Muscle layer of duodenum (tissue), 2 donors: ENCODE measurements at regions not wholly inside any gene's neighbourhood (a gene's known extent, or its start where the extent isn't known, plus 50 kb on each side); places are given as distances from the start of the nearest gene placed in this dataset.

Experiments used
- H3K27ac ChIP-seq: one replicate; pipeline ENCODE4 v1.7.0; 2013; ENCODE audit warnings: mild to moderate bottlenecking, low read length
- H3K27me3 ChIP-seq: one replicate; pipeline ENCODE4 v1.7.0; 2013; ENCODE audit warnings: low read depth, mild to moderate bottlenecking, control low read depth, low read length
- H3K36me3 ChIP-seq, 2 donors: one replicate each; pipeline ENCODE4 v1.7.0; 2013; ENCODE audit warnings: low read length in 2 of 2, control low read depth in 1 of 2, mild to moderate bottlenecking in 1 of 2; ENCODE audit not compliant: insufficient read depth in 2 of 2, control insufficient read depth in 1 of 2
- H3K4me1 ChIP-seq, 2 donors: one replicate each; pipeline ENCODE4 v1.7.0; 2013; ENCODE audit warnings: low read length in 2 of 2, mild to moderate bottlenecking in 2 of 2, control low read depth in 1 of 2, moderate library complexity in 1 of 2; ENCODE audit not compliant: insufficient read depth in 2 of 2, control insufficient read depth in 1 of 2
- H3K4me3 ChIP-seq, 2 donors: one replicate each; pipeline ENCODE4 v1.7.0; 2013; ENCODE audit warnings: low read length in 2 of 2, low read depth in 1 of 2, mild to moderate bottlenecking in 1 of 2
- H3K9me3 ChIP-seq, 2 donors: one replicate each; pipeline ENCODE4 v1.7.0; 2013; ENCODE audit warnings: low read length in 2 of 2, control low read depth in 1 of 2, mild to moderate bottlenecking in 1 of 2; ENCODE audit not compliant: control insufficient read depth in 1 of 2
- donor health status: healthy.

DNA sequence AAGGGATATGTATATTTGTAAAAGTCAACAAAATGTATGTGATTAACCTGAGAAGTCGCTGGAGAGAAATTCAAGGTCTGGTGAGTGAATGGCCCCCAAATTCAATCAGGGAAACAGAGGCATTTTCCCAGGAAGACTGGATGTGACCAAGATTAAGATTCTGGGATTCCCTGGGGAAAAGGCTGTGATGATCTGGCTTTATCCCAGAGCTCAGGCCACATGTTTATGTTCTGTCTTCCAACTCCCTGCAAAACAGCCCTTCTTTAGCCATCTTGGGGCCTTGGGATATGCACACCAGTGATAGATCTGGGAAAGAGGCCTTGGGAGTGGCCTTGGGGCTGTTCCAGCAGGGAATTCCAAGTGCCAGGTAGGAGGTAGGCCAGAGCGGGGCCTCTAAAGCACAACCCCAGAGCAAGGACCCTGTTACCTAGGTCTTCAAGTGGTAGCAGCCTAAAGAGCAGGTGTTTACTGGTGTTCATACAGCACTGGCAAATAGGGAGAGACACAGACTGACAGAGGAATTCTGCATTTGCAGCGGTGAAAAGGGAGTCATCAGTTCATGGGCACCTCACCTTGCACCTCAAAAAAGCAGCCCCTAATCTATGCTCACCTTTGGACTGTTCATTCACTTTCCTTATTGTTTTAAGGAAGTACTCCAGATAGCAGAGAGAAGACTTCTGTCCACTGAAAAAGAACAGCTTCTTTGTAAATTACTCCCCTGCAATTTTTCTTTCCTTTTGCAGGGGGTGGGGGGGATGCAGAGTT lies 312.4 kb downstream of the BUD13 start:
- Histone ChIP-seq H3K4me1 (peaks cover 3 to 11% of the 10 kb centered on the region in 2 donors), H3K27ac (peak overlapping the region; percentile 14), H3K27me3 (no peaks in the 10 kb centered on the region), H3K9me3 (no peaks in the 10 kb centered on the region), H3K36me3 (no peaks in the 10 kb centered on the region), H3K4me3 (no peak overlapping the region)

DNA sequence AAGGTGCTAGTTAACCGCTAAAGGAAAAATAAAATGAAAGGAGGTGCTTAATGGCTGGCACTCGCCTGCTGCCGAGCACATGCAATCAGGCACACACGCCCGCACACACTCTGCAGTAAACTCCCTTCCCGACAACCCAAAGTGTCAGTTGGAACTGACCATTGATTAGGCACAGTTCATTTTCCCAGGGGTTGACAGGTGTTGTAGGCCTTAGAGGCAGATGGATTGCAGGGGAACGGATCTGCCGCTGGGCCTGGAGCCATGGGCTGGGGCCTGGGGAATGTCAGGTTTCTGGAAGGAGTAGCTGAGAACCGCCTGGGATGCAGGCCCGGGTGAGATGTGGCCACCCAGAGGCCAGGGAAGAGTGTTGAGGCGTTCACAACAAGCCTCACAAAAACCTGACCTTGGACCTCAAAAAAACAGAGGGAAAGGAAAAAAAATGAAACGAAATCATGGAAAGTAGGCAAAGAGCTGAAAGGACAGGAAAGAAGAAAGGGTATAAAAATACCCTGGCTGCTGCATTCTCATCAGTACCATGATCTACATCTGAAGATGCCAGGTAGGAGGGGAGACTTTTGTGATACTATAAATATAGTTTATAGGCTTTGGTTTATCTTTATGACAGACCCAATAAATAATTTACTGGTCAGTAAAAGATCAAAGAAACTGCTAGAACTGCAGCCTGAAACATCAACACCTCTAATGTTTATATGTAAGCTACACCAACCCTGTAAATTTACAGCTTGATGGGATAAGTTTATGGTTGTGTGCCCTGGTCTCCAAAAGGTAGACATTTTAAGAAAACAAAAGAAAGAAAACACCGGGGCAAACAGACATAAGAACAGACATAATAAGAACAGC lies 313.4 kb downstream of the BUD13 start:
- H3K27ac ChIP-seq, result no peak overlapping the region
- H3K36me3 ChIP-seq, result no peaks in the 10 kb centered on the region
- peaks cover 3 to 11% of the 10 kb centered on the region in 2 donors for H3K4me1 ChIP-seq
- no peaks in the 10 kb centered on the region for H3K9me3 ChIP-seq
- H3K27me3 ChIP-seq, result no peaks in the 10 kb centered on the region
- H3K4me3 ChIP-seq, result no peak overlapping the region

DNA sequence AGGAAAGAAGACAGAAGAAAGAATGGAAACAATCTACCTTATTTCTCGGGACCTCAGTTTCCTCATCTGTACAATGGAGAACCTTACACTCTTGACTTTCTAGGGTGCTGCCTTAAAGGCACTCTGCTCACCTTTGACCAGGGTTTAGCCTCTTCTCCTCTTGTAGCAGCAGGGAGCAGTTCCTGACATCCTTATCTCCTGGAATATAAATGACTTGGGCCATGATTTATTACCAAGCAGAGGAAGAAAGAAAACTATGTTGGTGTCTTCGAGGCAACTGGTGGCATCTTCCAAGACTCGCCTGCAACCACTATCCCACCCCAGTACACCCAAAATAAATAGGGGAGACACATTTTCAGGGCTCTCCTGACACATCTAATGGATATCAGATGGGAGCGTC lies 314.2 kb downstream of the BUD13 start:
- H3K27ac ChIP-seq, result no peak overlapping the region
- no peak overlapping the region for H3K4me3 ChIP-seq
- no peaks in the 10 kb centered on the region for H3K27me3 ChIP-seq
- H3K4me1 ChIP-seq, result peaks cover 3 to 11% of the 10 kb centered on the region in 2 donors
- H3K36me3 ChIP-seq, result no peaks in the 10 kb centered on the region
- H3K9me3 ChIP-seq, result no peaks in the 10 kb centered on the region

- no peaks in the 10 kb centered on the region for H3K9me3 ChIP-seq
- H3K4me3 ChIP-seq, result no peak overlapping the region
- no peak overlapping the region for H3K27ac ChIP-seq
- H3K36me3 ChIP-seq, result no peaks in the 10 kb centered on the region
- peaks cover 3 to 11% of the 10 kb centered on the region in 2 donors for H3K4me1 ChIP-seq
- H3K27me3 ChIP-seq, result no peaks in the 10 kb centered on the region
Measured at GRCh38 chr11:116457336-116458007, 315.3 kb downstream of the BUD13 start.

DNA sequence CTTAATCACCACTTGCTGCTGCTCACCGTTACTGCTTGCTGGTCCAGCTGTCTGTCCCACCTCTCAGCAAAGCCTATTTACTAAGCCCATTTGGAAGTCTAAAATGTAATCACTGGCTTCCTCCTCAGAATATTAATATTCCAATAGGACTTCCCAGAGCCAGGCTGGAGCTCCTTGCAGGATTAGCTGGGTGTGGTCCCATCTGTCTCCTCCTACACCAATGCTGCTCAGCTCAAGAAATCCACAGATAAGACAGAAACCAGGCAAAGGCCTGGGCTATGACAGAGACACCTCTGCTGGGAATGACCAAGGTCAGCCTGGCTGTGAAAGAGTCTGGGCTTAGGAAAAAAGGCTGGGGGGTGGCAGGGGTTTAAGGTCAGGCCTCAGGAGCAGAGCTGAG lies 317.8 kb downstream of the BUD13 start:
- Histone ChIP-seq H3K27ac (no peak overlapping the region), H3K27me3 (no peaks in the 10 kb centered on the region), H3K36me3 (no peaks in the 10 kb centered on the region), H3K4me1 (peaks cover 0 to 10% of the 10 kb centered on the region in 2 donors), H3K9me3 (peaks cover 5 to 6% of the 10 kb centered on the region in 2 donors), H3K4me3 (no peak overlapping the region)

DNA sequence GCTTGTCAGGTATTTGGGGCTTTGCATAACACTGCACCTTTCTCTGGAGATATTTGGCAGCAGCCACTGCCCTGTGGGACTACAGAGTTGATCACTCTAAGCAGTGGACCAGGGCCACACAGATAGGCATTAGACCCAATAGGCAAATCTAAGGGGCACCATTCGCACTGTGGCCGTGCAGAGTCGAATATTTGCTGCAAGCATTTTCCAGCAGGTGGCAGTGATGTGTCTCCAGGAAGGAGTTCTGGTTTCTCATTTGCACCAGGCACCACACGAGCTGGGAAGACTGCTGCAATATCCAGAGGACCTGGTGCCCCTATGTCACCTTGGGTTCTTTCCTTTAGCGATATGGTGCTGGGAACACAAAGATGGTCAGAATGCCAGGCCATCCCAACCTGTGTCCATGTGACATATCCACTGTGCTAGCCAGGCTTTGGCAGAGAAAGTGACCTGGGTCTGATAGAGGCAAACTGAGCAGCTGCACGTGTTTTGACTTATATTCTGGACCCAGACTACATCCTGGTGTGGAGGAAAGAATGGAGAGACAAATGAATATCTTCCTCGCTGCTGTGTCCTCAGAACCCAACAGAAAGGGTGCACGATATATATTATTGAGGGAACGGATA lies 318.7 kb downstream of the BUD13 start:
- Histone ChIP-seq H3K4me3 (no peak overlapping the region), H3K9me3 (peaks cover 5 to 13% of the 10 kb centered on the region in 2 donors), H3K27ac (no peak overlapping the region), H3K36me3 (no peaks in the 10 kb centered on the region), H3K27me3 (no peaks in the 10 kb centered on the region), H3K4me1 (peaks cover 0 to 1% of the 10 kb centered on the region in 2 donors)

- H3K27me3 ChIP-seq, result no peaks in the 10 kb centered on the region
- no peak overlapping the region for H3K4me3 ChIP-seq
- no peaks in the 10 kb centered on the region for H3K36me3 ChIP-seq
- H3K9me3 ChIP-seq, result peaks cover 5 to 13% of the 10 kb centered on the region in 2 donors
- no peak overlapping the region for H3K27ac ChIP-seq
- H3K4me1 ChIP-seq, result no peaks in the 10 kb centered on the region
Measured at GRCh38 chr11:116452461-116452860, 320.3 kb downstream of the BUD13 start.

GRCh38 chr11:116449522-116449921 lies 323.3 kb downstream of the BUD13 start:
- Histone ChIP-seq H3K36me3 (no peaks in the 10 kb centered on the region), H3K27ac (no peak overlapping the region), H3K9me3 (peaks cover 5 to 13% of the 10 kb centered on the region in 2 donors), H3K4me1 (no peaks in the 10 kb centered on the region), H3K4me3 (no peak overlapping the region), H3K27me3 (no peaks in the 10 kb centered on the region)

DNA sequence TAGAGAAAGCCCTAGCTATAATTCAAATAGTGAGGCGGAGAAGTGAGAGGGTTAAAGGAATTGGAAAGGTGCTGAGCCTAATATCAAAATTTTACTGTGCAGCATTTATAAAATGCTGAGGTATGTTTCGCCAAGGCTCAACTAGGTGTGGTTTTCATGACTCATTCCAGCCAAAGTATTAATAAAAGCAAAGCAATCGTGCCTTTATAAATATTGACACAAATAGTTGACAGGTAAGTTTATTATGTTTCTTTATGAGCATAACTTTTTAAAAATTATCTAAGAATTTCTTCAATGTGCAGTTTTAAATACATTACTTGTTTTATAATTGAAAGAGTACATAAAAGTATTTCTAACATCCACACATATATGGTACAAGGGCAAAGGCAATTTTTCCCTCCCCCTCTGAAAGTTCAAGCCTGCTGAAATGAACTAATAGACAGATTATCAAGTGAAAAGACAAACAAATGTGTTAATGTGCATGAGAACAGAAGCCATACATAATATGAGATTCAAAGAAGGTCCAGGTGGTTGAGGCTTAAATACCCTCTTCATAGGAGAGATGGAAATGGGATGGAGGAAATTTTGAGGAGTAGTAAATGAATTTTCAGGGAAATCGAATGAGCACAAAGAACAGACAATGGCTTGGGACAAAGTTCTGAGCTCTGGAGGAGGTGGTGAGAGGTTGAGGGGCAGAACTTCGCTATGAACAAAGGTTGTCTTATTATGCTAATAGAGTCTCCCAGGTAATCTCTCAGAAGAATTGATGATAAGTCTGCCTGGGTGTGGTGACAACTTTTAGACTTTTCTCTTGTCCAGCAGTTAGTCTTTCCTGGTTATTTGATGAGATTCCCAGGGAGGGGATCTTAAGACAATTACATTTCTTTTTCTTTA lies 326.5 kb downstream of the BUD13 start:
- Histone ChIP-seq H3K4me1 (no peaks in the 10 kb centered on the region), H3K36me3 (no peaks in the 10 kb centered on the region), H3K27me3 (no peaks in the 10 kb centered on the region), H3K4me3 (no peak overlapping the region), H3K9me3 (peaks cover 4 to 7% of the 10 kb centered on the region in 2 donors), H3K27ac (peak overlapping the region; percentile 45)
